Activated CD4-positive, alpha-beta memory T cell treated with anti-CD3 and anti-CD28 coated beads for 36 hours (primary cell): ENCODE measurements at regions not wholly inside any gene's neighbourhood (a gene's known extent, or its start where the extent isn't known, plus 50 kb on each side); places are given as distances from the start of the nearest gene placed in this dataset.

Experiments
- CTCF ChIA-PET: fragments of 350-600 bp; sonication (Branson Sonifier 250); formaldehyde crosslinking; loops from one replicate; lab custom pipeline; 2021; ENCODE audit warnings: antibody characterized with exemption, inconsistent platforms; lab: Charles Lee
- POLR2A ChIA-PET: fragments of 350-600 bp; sonication (Branson Sonifier 250); formaldehyde crosslinking; loops from one replicate; lab custom pipeline; 2021; ENCODE audit warnings: antibody characterized with exemption; lab: Charles Lee
- DNase-seq: peaks from one replicate; pipeline ENCODE4 v3.0.0-alpha.2; 2020
- H3K27ac Mint-ChIP-seq: one replicate; pipeline ENCODE4 v1.8.0; 2021; ENCODE audit warnings: mixed read lengths
- H3K27me3 Mint-ChIP-seq: one replicate; pipeline ENCODE4 v1.8.0; 2021; ENCODE audit warnings: mixed read lengths
- H3K36me3 Mint-ChIP-seq: one replicate; pipeline ENCODE4 v1.8.0; 2021; ENCODE audit warnings: mixed read lengths
- H3K4me1 Mint-ChIP-seq: one replicate; pipeline ENCODE4 v1.8.0; 2021; ENCODE audit warnings: low read depth, mixed read lengths
- H3K4me3 Mint-ChIP-seq: one replicate; pipeline ENCODE4 v1.8.0; 2021; ENCODE audit warnings: mild to moderate bottlenecking, mixed read lengths
- H3K9me3 Mint-ChIP-seq: one replicate; pipeline ENCODE4 v1.8.0; 2021; ENCODE audit warnings: mixed read lengths
- intact Hi-C: fragments of 100-400 bp; cut with micrococcal nuclease; formaldehyde crosslinking; loops from one replicate; pipeline ENCODE4 v1.15.1; 2023

DNA sequence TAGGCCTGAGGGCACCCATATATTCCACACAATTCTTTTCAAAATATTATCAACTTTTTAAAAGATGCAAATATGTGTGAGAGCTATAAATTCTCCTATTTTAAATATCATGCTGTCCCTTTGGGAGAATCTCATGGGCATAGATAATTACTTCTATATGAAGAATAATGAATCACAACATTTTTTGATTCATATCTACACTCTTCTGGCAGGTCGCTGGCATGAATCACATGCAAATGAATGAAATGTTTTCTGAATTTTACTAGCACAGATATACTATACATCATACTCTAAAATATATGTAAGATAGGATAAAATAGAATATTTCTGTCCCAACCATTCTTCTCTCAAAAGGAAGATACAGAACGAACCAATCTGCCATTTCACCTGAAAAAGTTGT is 277.7 kb upstream of the KCNH8 start:
- H3K4me1 Mint-ChIP-seq: peaks cover 46% of the 10 kb centered on the region
- H3K27me3 Mint-ChIP-seq: peaks cover 7% of the 10 kb centered on the region
- H3K27ac Mint-ChIP-seq: peak overlapping the region; percentile 88
- no peak for DNase-seq
- CTCF ChIA-PET: no interaction called here
- intact Hi-C loops: no loop called here
- POLR2A ChIA-PET: no interaction called here
- H3K36me3 Mint-ChIP-seq: no peaks in the 10 kb centered on the region
- no peak overlapping the region for H3K4me3 Mint-ChIP-seq
- H3K9me3 Mint-ChIP-seq: no peaks in the 10 kb centered on the region

DNA sequence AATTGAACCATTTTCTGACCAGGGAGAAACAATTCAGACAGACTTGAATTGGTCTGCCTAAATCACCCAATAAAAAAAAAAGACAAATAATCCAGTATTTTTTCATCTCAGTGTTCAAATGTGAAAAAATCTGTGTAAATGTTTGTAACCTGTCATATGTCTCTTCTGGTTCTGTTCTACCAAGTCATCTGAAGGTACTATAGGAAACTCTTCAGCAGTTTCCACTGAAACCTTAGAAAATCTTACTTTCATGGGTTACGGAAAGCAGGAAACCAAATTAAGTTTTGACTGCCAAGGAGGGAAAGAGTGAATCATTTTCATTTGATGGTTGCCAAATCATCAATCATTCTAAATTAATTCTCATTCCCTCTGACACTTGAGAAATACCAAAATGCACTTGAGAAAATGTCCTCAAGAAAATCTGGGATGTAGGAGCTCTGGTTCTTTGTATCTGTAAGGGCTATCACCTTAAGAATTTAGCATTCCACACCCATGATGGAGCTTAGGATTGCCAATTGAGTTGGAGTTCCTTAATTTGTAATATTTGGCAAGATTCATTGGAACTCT is 278.2 kb upstream of the KCNH8 start:
- no peaks in the 10 kb centered on the region for H3K9me3 Mint-ChIP-seq
- H3K36me3 Mint-ChIP-seq: no peaks in the 10 kb centered on the region
- no peak overlapping the region for H3K4me3 Mint-ChIP-seq
- POLR2A ChIA-PET: no interaction called here
- H3K27me3 Mint-ChIP-seq: peaks cover 9% of the 10 kb centered on the region
- H3K27ac Mint-ChIP-seq: peak overlapping the region; percentile 88
- intact Hi-C loops: no loop called here
- H3K4me1 Mint-ChIP-seq: peaks cover 46% of the 10 kb centered on the region
- CTCF ChIA-PET: no interaction called here
- DNase-seq: no peak

- intact Hi-C loops: loop anchor here (1.0 to 5.0 kb wide), 4 partner anchors 22 to 313 kb away; no protein-coding TSS in a partner anchor
- Mint-ChIP-seq H3K9me3 (no peaks in the 10 kb centered on the region), H3K36me3 (no peaks in the 10 kb centered on the region), H3K4me3 (no peak overlapping the region), H3K27ac (peak overlapping the region; percentile 88), H3K27me3 (peaks cover 11% of the 10 kb centered on the region), H3K4me1 (peaks cover 42% of the 10 kb centered on the region)
- ChIA-PET CTCF (interaction anchor here (1.4 kb wide), 1 partner anchor 22 kb away, joined by 4 read pairs; no protein-coding TSS in a partner anchor), POLR2A (interaction anchor here (0.7 kb wide), 1 partner anchor 645 kb away, joined by 3 read pairs; no protein-coding TSS in a partner anchor)
- peak; percentile 52 for DNase-seq
Observed at GRCh38 chr3:18868911-18869689, 279.2 kb upstream of the KCNH8 start.

DNA sequence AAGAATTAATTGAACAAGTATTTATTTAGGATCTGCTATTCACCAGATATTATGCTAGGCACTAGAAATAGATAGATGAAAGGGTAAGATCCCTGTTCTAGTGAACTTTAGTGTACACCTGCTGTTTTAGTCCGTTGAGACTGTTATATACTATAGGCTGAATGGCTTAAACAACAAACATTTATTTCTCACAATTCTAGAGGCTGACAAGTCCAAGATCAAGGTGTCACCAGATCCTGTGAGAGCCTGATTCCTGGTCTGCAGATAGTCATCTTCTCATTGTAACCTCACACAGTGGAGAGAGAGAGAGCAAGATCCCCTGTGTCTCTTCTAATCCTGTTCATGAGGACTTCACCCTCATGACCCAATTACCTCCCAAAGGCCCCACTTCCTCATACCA is 281.4 kb upstream of the KCNH8 start:
- Mint-ChIP-seq H3K27ac (no peak overlapping the region), H3K4me3 (no peak overlapping the region), H3K9me3 (no peaks in the 10 kb centered on the region), H3K36me3 (no peaks in the 10 kb centered on the region), H3K27me3 (peaks cover 13% of the 10 kb centered on the region), H3K4me1 (peaks cover 27% of the 10 kb centered on the region)
- no peak for DNase-seq
- POLR2A ChIA-PET: no interaction called here
- CTCF ChIA-PET: no interaction called here
- intact Hi-C loops: loop anchor here (5.0 kb wide), 2 partner anchors 40 to 155 kb away; no protein-coding TSS in a partner anchor

DNA sequence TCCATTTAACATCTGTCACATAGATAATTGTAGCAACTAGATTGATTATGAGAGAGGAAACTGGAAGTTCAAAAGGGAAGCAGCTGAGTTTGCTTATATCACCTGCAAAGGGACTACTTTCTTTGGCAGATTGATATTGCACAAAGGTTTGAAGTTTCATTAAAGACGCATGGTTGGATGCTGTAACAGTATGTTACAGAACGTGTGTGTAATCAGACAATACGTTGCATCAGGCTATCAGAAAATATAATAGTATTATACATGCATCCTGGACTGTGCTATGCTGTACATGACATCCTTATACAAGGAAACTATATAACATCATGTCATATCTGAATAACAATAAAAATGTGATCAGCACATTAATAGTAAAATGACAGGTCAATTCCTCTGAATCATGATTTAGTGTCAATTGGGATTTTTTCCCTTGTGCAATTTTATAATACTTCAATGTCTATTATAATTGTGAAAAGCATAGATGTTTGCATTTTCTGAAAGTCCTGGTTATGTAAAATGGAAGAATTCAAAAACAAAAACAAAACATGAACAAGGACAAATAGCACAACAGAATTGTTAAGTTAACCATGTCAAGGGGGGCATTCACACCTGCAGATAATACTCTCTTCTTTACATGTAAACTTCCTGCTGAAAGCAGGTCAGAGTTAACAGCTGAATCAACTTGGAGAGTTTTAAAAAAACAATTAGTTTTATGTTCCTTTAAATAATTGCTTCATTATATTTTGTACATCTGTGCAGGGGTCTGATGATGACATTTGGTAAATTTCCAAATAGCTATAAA is 283.2 kb upstream of the KCNH8 start:
- Mint-ChIP-seq H3K36me3 (no peaks in the 10 kb centered on the region), H3K27me3 (peaks cover 13% of the 10 kb centered on the region), H3K4me1 (peaks cover 16% of the 10 kb centered on the region), H3K27ac (no peak overlapping the region), H3K9me3 (no peaks in the 10 kb centered on the region), H3K4me3 (no peak overlapping the region)
- no peak for DNase-seq
- ChIA-PET CTCF (interaction anchor here (1.7 kb wide), 1 partner anchor 124 kb away, joined by 4 read pairs; no protein-coding TSS in a partner anchor), POLR2A (no interaction called here)
- intact Hi-C loops: loop anchor here (5.0 kb wide), 2 partner anchors 38 to 153 kb away; no protein-coding TSS in a partner anchor

DNA sequence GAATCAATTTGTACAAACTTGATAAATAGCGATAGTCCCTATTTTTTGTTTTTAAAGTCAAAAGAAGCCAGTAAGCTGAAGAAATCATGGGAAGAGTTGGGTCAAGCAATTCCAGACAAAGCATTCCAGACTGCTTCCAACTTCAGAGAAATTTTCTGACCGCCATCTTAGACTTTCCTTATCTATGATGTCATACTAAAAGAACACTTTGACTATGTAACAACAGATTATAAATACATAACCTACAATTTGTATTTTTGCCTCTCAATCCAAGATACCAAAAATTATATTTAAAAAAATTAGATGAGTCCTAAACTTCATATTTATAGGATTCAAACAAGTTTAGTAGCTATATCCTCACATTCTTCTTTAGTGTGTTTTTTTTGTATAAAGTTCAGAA is 286.2 kb upstream of the KCNH8 start:
- peaks cover 12% of the 10 kb centered on the region for H3K27me3 Mint-ChIP-seq
- H3K4me3 Mint-ChIP-seq: no peak overlapping the region
- ChIA-PET CTCF (no interaction called here), POLR2A (no interaction called here)
- no peak for DNase-seq
- no peak overlapping the region for H3K27ac Mint-ChIP-seq
- H3K4me1 Mint-ChIP-seq: no peaks in the 10 kb centered on the region
- intact Hi-C loops: no loop called here
- no peaks in the 10 kb centered on the region for H3K9me3 Mint-ChIP-seq
- H3K36me3 Mint-ChIP-seq: no peaks in the 10 kb centered on the region

DNA sequence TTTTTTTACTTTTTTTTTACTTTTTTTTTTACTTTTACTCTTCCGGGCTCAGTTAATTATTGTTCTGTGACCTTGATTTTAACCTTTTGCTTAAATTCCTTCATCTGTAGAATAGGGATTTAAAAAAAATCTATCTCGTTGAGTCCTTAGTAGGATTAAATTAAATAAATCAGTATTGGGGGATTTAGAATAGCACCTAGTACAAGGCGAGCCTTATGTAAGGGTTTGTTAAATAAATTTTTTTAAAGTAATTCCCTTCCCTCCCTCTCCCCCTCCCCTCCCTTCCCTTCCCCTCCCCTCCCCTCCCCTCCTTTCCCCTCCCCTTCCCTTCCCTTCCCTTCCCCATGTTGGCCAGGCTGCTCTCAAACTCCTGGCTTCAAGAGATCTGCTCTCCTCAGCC is 287.2 kb upstream of the KCNH8 start:
- Mint-ChIP-seq H3K27me3 (peaks cover 10% of the 10 kb centered on the region), H3K4me3 (no peak overlapping the region), H3K4me1 (no peaks in the 10 kb centered on the region), H3K27ac (no peak overlapping the region), H3K9me3 (no peaks in the 10 kb centered on the region), H3K36me3 (no peaks in the 10 kb centered on the region)
- DNase-seq: no peak
- intact Hi-C loops: no loop called here
- CTCF ChIA-PET: interaction anchor here (1.7 kb wide), 1 partner anchor 14 kb away, joined by 5 read pairs; no protein-coding TSS in a partner anchor
- POLR2A ChIA-PET: no interaction called here

- ChIA-PET CTCF (no interaction called here), POLR2A (no interaction called here)
- Mint-ChIP-seq H3K27me3 (peaks cover 6% of the 10 kb centered on the region), H3K4me1 (no peaks in the 10 kb centered on the region), H3K27ac (no peak overlapping the region), H3K4me3 (no peak overlapping the region), H3K36me3 (no peaks in the 10 kb centered on the region), H3K9me3 (no peaks in the 10 kb centered on the region)
- intact Hi-C loops: no loop called here
- no peak for DNase-seq
Observed at GRCh38 chr3:18853269-18853668, 295.0 kb upstream of the KCNH8 start.

GRCh38 chr3:18847583-18848197 is 300.6 kb upstream of the KCNH8 start:
- POLR2A ChIA-PET: interaction anchor here (1.6 kb wide), 1 partner anchor 15 kb away, joined by 3 read pairs; no protein-coding TSS in a partner anchor
- intact Hi-C loops: loop anchor here (1.0 to 5.0 kb wide), 3 partner anchors 22 to 141 kb away; no protein-coding TSS in a partner anchor
- no peaks in the 10 kb centered on the region for H3K9me3 Mint-ChIP-seq
- H3K27ac Mint-ChIP-seq: no peak overlapping the region
- no peak for DNase-seq
- H3K4me3 Mint-ChIP-seq: no peak overlapping the region
- CTCF ChIA-PET: interaction anchor here (0.7 to 2.5 kb wide), 13 partner anchors 12 to 1019 kb away, joined by 3 to 33 read pairs (median 4); no protein-coding TSS in a partner anchor
- peaks cover 9% of the 10 kb centered on the region for H3K4me1 Mint-ChIP-seq
- no peaks in the 10 kb centered on the region for H3K36me3 Mint-ChIP-seq
- peaks cover 3% of the 10 kb centered on the region for H3K27me3 Mint-ChIP-seq

DNA sequence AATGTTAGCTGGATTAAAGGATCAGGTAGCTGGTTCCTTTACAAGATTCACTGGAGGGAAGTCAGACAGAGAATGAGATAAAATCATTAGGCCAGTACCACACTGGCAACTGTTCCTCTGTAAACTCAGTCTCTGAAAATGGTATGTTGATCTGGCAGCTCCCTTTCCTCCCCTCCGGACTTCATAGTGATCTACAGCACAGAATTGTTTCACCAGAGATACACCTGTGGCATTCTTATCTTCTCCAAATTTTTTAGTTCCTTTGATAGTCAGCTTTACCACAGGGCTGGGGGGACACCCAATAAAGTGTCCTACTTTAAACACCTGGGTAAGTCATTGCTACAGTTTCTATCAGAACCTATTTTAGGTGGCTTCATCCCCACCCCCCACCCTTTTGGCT is 304.3 kb upstream of the KCNH8 start:
- ChIA-PET CTCF (interaction anchor here (0.6 to 1.6 kb wide), 3 partner anchors 12 to 1041 kb away, joined by 3 to 4 read pairs (median 4); no protein-coding TSS in a partner anchor), POLR2A (no interaction called here)
- Mint-ChIP-seq H3K4me3 (no peak overlapping the region), H3K4me1 (peaks cover 9% of the 10 kb centered on the region), H3K36me3 (no peaks in the 10 kb centered on the region), H3K27me3 (no peaks in the 10 kb centered on the region), H3K27ac (no peak overlapping the region), H3K9me3 (no peaks in the 10 kb centered on the region)
- intact Hi-C loops: no loop called here
- no peak for DNase-seq

GRCh38 chr3:18843188-18843587 is 305.1 kb upstream of the KCNH8 start:
- ChIA-PET POLR2A (no interaction called here), CTCF (no interaction called here)
- DNase-seq: no peak
- Mint-ChIP-seq H3K27me3 (no peaks in the 10 kb centered on the region), H3K9me3 (no peaks in the 10 kb centered on the region), H3K27ac (no peak overlapping the region), H3K4me3 (no peak overlapping the region), H3K36me3 (no peaks in the 10 kb centered on the region), H3K4me1 (peaks cover 9% of the 10 kb centered on the region)
- intact Hi-C loops: no loop called here
